WTC11 (cell line): ENCODE measurements at regions not wholly inside any gene's neighbourhood (a gene's known extent, or its start where the extent isn't known, plus 50 kb on each side); places are given as distances from the start of the nearest gene placed in this dataset.

Source experiments
- ATAC-seq: fragments of 200-7000 bp; cut with Tn5 transposase; 2 replicates; pipeline ENCODE4 v1.10.0; 2021; ENCODE audit warnings: mild to moderate bottlenecking, moderate library complexity
- CTCF ChIA-PET: fragments of 300-600 bp; sonication (Branson Sonifier 250); formaldehyde crosslinking; loops from one replicate; lab custom pipeline; 2021; ENCODE audit warnings: antibody characterized with exemption; lab: Charles Lee
- POLR2A ChIA-PET: fragments of 350-600 bp; sonication (Branson Sonifier 250); formaldehyde crosslinking; loops from one replicate; lab custom pipeline; 2021; ENCODE audit warnings: antibody characterized with exemption; lab: Charles Lee
- DNase-seq: peaks from one replicate; pipeline ENCODE4 v3.0.0; 2021; ENCODE audit warnings: low spot score
- H3K27ac Mint-ChIP-seq: 2 replicates; pipeline ENCODE4 v1.8.0; 2021; ENCODE audit warnings: mixed read lengths
- H3K27me3 Mint-ChIP-seq: 2 replicates; pipeline ENCODE4 v1.8.0; 2021; ENCODE audit warnings: low read depth, mild to moderate bottlenecking, moderate library complexity, mixed read lengths
- H3K36me3 Mint-ChIP-seq: 2 replicates; pipeline ENCODE4 v1.8.0; 2021; ENCODE audit warnings: mixed read lengths
- H3K4me1 Mint-ChIP-seq: 2 replicates; pipeline ENCODE4 v1.8.0; 2022; ENCODE audit warnings: mixed read lengths
- H3K4me3 Mint-ChIP-seq: 2 replicates; pipeline ENCODE4 v1.8.0; 2021; ENCODE audit warnings: mild to moderate bottlenecking, moderate library complexity, mixed read lengths
- H3K9me3 Mint-ChIP-seq: 2 replicates; pipeline ENCODE4 v1.8.0; 2021; ENCODE audit warnings: mixed read lengths
- AFF4 ChIP-seq: sonication (generic); formaldehyde crosslinking; IDR thresholded peaks from 2 replicates; pipeline ENCODE4 v1.8.1; 2023; ENCODE audit warnings: mild to moderate bottlenecking, missing genetic modification reagents, borderline replicate concordance
- ATF3 ChIP-seq: sonication (generic); formaldehyde crosslinking; conservative IDR thresholded peaks from 2 replicates; pipeline ENCODE4 v1.8.1; 2022; ENCODE audit warnings: mild to moderate bottlenecking, missing genetic modification reagents
- ATF6 ChIP-seq: sonication (generic); formaldehyde crosslinking; IDR thresholded peaks from 2 replicates; pipeline ENCODE4 v1.8.1; 2023; ENCODE audit warnings: mild to moderate bottlenecking, missing genetic modification reagents
- FOXJ3 ChIP-seq: sonication (generic); formaldehyde crosslinking; IDR thresholded peaks from 2 replicates; pipeline ENCODE4 v1.9.0; 2021; ENCODE audit warnings: missing genetic modification reagents, mild to moderate bottlenecking, borderline replicate concordance
- FOXK1 ChIP-seq: sonication (generic); formaldehyde crosslinking; IDR thresholded peaks from 2 replicates; pipeline ENCODE4 v1.8.0; 2022; ENCODE audit warnings: mild to moderate bottlenecking, moderate library complexity, missing genetic modification reagents
- GABPB1 ChIP-seq: sonication (generic); formaldehyde crosslinking; IDR thresholded peaks from 2 replicates; pipeline ENCODE4 v1.8.1; 2023; ENCODE audit warnings: mild to moderate bottlenecking, missing genetic modification reagents
- IRF2 ChIP-seq: sonication (generic); formaldehyde crosslinking; IDR thresholded peaks from 2 replicates; pipeline ENCODE4 v1.8.0; 2022; ENCODE audit warnings: low read depth, missing genetic modification reagents, borderline replicate concordance
- KAT7 ChIP-seq: sonication (generic); formaldehyde crosslinking; IDR thresholded peaks from 2 replicates; pipeline ENCODE4 v1.8.1; 2023; ENCODE audit warnings: missing genetic modification reagents, mild to moderate bottlenecking, borderline replicate concordance
- MXD4 ChIP-seq: fragments of 250-450 bp; sonication (Bioruptor Pico); IDR thresholded peaks from 2 replicates; pipeline ENCODE4 v1.8.0; 2021; ENCODE audit warnings: mild to moderate bottlenecking, moderate library complexity, borderline replicate concordance
- NR1H2 ChIP-seq: sonication (generic); formaldehyde crosslinking; IDR thresholded peaks from 2 replicates; pipeline ENCODE4 v1.9.0; 2021; ENCODE audit warnings: mild to moderate bottlenecking, moderate library complexity, missing genetic modification reagents
- NR2C2 ChIP-seq: sonication (generic); formaldehyde crosslinking; IDR thresholded peaks from 2 replicates; pipeline ENCODE4 v1.8.0; 2022; ENCODE audit warnings: mild to moderate bottlenecking, missing genetic modification reagents
- PRDM15 ChIP-seq: sonication (generic); formaldehyde crosslinking; IDR thresholded peaks from 2 replicates; pipeline ENCODE4 v1.8.0; 2022; ENCODE audit warnings: missing genetic modification reagents
- RELA ChIP-seq: sonication (generic); formaldehyde crosslinking; IDR thresholded peaks from 2 replicates; pipeline ENCODE4 v1.8.1; 2022; ENCODE audit warnings: missing genetic modification reagents, mild to moderate bottlenecking, borderline replicate concordance
- SMAD3 ChIP-seq: sonication (generic); formaldehyde crosslinking; IDR thresholded peaks from 2 replicates; pipeline ENCODE4 v1.8.0; 2022; ENCODE audit warnings: missing genetic modification reagents, mild to moderate bottlenecking, borderline replicate concordance
- TEAD1 ChIP-seq: sonication (generic); formaldehyde crosslinking; IDR thresholded peaks from 2 replicates; pipeline ENCODE4 v1.8.0; 2022; ENCODE audit warnings: mild to moderate bottlenecking, missing genetic modification reagents
- USF1 ChIP-seq: sonication (generic); formaldehyde crosslinking; IDR thresholded peaks from 2 replicates; pipeline ENCODE4 v1.8.0; 2022; ENCODE audit warnings: mild to moderate bottlenecking, missing genetic modification reagents
- ZNF219 ChIP-seq: sonication (generic); formaldehyde crosslinking; IDR thresholded peaks from 2 replicates; pipeline ENCODE4 v1.8.0; 2023; ENCODE audit warnings: missing genetic modification reagents, mild to moderate bottlenecking, borderline replicate concordance
- ZNF317 ChIP-seq: sonication (generic); formaldehyde crosslinking; IDR thresholded peaks from 2 replicates; pipeline ENCODE4 v1.8.1; 2023; ENCODE audit warnings: low read depth, mild to moderate bottlenecking, moderate library complexity, missing genetic modification reagents, borderline replicate concordance
- ZNF416 ChIP-seq: fragments of 250-450 bp; sonication (Bioruptor Pico); IDR thresholded peaks from 2 replicates; pipeline ENCODE4 v1.9.0; 2021; ENCODE audit warnings: mild to moderate bottlenecking, inconsistent platforms
- ZNF423 ChIP-seq: fragments of 250-450 bp; sonication (Bioruptor Pico); IDR thresholded peaks from 2 replicates; pipeline ENCODE4 v2.1.2; 2022; ENCODE audit warnings: mild to moderate bottlenecking, moderate library complexity
- ZSCAN18 ChIP-seq: fragments of 250-450 bp; sonication (Bioruptor Pico); IDR thresholded peaks from 2 replicates; pipeline ENCODE4 v2.1.2; 2022; ENCODE audit warnings: mild to moderate bottlenecking, moderate library complexity
- TF ChIP-seq, protein P1 (sequence below): sonication (generic); formaldehyde crosslinking; IDR thresholded peaks from 2 replicates; pipeline ENCODE4 v1.8.0; 2022; ENCODE audit warnings: mild to moderate bottlenecking, missing genetic modification reagents

DNA sequence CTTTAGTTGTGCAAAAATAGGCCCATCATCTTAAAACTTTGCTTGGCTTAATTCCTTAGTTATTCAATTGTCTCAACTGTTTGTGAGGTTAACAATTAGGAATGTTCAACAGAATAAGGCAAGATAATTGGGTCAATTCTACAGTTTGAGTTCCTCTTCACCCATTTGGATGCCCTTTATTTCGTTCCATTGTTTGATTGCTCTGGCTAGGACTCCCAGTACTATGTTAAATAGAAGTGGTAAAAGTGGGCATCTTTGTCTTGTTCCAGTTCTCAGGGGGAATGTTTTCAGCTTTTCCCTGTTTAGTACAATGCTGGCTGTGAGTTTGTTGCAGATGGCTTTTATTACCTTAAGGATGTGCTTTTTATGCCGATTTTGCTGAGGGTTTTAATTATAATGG lies 761.5 kb upstream of the GRIA3 start (continued):
- no peak for TF ChIP-seq PRDM15 (CRISPR knock-in tag)
- TF ChIP-seq ZNF423, result no peak
- TF ChIP-seq USF1 (CRISPR knock-in tag), result no peak
- no peak for TF ChIP-seq SMAD3 (CRISPR knock-in tag)
- TF ChIP-seq FOXJ3 (CRISPR knock-in tag), result no peak
- TF ChIP-seq NR2C2 (CRISPR knock-in tag), result no peak
- TF ChIP-seq NR1H2 (CRISPR knock-in tag), result no peak
- TF ChIP-seq, protein P1, sequence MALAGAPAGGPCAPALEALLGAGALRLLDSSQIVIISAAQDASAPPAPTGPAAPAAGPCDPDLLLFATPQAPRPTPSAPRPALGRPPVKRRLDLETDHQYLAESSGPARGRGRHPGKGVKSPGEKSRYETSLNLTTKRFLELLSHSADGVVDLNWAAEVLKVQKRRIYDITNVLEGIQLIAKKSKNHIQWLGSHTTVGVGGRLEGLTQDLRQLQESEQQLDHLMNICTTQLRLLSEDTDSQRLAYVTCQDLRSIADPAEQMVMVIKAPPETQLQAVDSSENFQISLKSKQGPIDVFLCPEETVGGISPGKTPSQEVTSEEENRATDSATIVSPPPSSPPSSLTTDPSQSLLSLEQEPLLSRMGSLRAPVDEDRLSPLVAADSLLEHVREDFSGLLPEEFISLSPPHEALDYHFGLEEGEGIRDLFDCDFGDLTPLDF (CRISPR knock-in tag), result no peak
- no peak for TF ChIP-seq ZSCAN18
- TF ChIP-seq TEAD1 (CRISPR knock-in tag), result no peak

DNA sequence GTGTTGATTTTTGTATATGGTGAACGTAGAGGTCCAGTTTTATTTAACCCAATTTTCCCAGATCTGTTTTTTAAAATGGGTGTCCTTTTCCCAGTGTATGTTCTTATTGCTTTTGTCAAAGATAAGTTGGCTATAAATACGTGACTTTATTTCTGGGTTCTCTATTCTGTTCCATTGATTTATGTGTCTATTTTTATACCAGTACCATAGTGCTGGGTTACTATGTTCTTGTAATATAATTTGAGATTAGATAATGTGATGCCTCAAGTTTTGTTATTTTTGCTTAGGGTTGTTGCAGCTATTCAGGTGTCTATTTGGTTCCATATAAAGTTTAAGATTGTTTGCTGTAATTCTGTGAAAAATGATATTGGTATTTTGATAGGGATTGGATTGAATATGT lies 749.1 kb upstream of the GRIA3 start:
- DNase-seq, result no peak
- Mint-ChIP-seq H3K4me1 (no peaks in the 10 kb centered on the region), H3K4me3 (no peak overlapping the region), H3K27ac (no peak overlapping the region), H3K9me3 (peaks cover 9% of the 10 kb centered on the region), H3K27me3 (no peaks in the 10 kb centered on the region), H3K36me3 (no peaks in the 10 kb centered on the region)
- ChIA-PET CTCF (no interaction called here), POLR2A (no interaction called here)
- no peak for ATAC-seq
- no peak for TF ChIP-seq ATF6
- no peak for TF ChIP-seq ATF3 (CRISPR knock-in tag)
- TF ChIP-seq ZNF219, result no peak
- TF ChIP-seq RELA, result no peak
- TF ChIP-seq FOXK1 (CRISPR knock-in tag), result no peak
- no peak for TF ChIP-seq GABPB1
- TF ChIP-seq ZNF317, result no peak
- TF ChIP-seq AFF4 (CRISPR knock-in tag), result no peak
- no peak for TF ChIP-seq MXD4
- TF ChIP-seq IRF2 (CRISPR knock-in tag), result no peak
- TF ChIP-seq ZNF416, result no peak
- no peak for TF ChIP-seq KAT7 (CRISPR knock-in tag)
